Suprapubic skin (tissue), 3 donors: ENCODE measurements at regions not wholly inside any gene's neighbourhood (a gene's known extent, or its start where the extent isn't known, plus 50 kb on each side); places are given as distances from the start of the nearest gene placed in this dataset.
"Not testable (repeated sequence)": the region's sequence is repeated elsewhere in the genome, so short reads cannot be mapped to it uniquely, and the experiment has no call there.

Experiments
- EP300 ChIP-seq: sonication (generic); formaldehyde crosslinking; IDR thresholded peaks from one replicate; pipeline ENCODE4 v1.6.1; 2017; ENCODE audit warnings: antibody characterized with exemption
- POLR2A ChIP-seq, 2 donors: fragments of 450-650 bp; IDR thresholded peaks; one replicate each; pipeline ENCODE4 v1.6.1; 2017; ENCODE audit warnings: antibody characterized with exemption in 2 of 2, mild to moderate bottlenecking in 2 of 2, moderate library complexity in 2 of 2
- TF ChIP-seq, protein P1 (sequence below), 2 donors: fragments of 200-600 bp in 1 of 2; fragments of 450-650 bp in 1 of 2; sonication (generic) in 1 of 2; IDR thresholded peaks; one replicate each; pipeline ENCODE4 v1.5.1; 2016 to 2019; ENCODE audit warnings: antibody characterized with exemption in 2 of 2, mild to moderate bottlenecking in 1 of 2, moderate library complexity in 1 of 2

DNA sequence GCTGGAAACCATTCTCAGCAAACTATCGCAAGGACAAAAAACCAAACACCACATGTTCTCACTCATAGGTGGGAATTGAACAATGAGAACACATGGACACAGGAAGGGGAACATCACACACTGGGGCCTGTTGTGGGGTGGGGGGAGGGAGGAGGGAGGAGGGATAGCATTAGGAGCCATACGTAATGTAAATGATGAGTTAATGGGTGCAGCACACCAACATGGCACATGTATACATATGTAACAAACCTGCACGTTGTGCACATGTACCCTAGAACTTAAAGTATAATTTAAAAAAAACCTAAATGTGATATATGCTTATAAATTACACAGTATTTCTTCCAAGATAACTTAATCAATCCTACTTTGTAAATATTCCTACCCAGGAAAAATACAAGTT is 173.3 kb upstream of the WDFY3 start:
- not testable (repeated sequence) for TF ChIP-seq POLR2A (IDR thresholded peaks at IDR 0.05); EP300
- TF ChIP-seq, protein P1, sequence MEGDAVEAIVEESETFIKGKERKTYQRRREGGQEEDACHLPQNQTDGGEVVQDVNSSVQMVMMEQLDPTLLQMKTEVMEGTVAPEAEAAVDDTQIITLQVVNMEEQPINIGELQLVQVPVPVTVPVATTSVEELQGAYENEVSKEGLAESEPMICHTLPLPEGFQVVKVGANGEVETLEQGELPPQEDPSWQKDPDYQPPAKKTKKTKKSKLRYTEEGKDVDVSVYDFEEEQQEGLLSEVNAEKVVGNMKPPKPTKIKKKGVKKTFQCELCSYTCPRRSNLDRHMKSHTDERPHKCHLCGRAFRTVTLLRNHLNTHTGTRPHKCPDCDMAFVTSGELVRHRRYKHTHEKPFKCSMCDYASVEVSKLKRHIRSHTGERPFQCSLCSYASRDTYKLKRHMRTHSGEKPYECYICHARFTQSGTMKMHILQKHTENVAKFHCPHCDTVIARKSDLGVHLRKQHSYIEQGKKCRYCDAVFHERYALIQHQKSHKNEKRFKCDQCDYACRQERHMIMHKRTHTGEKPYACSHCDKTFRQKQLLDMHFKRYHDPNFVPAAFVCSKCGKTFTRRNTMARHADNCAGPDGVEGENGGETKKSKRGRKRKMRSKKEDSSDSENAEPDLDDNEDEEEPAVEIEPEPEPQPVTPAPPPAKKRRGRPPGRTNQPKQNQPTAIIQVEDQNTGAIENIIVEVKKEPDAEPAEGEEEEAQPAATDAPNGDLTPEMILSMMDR (IDR thresholded peaks at IDR 0.05): not testable (repeated sequence)
